Activated CD4-positive, alpha-beta T cell treated with anti-CD3 and anti-CD28 coated beads, Interleukin-2, amount 10 ng/mL, durations not matched to agents 7 days and 5 days (primary cell): ENCODE measurements at regions not wholly inside any gene's neighbourhood (a gene's known extent, or its start where the extent isn't known, plus 50 kb on each side); places are given as distances from the start of the nearest gene placed in this dataset.
"Not testable (repeated sequence)": the region's sequence is repeated elsewhere in the genome, so short reads cannot be mapped to it uniquely, and the experiment has no call there.

Source experiments
- CTCF ChIA-PET: fragments of 350-600 bp; sonication (Branson Sonifier 250); formaldehyde crosslinking; loops from one replicate; lab custom pipeline; 2021; ENCODE audit warnings: antibody characterized with exemption; lab: Charles Lee
- POLR2A ChIA-PET: fragments of 350-600 bp; sonication (Branson Sonifier 250); formaldehyde crosslinking; loops from one replicate; lab custom pipeline; 2021; ENCODE audit warnings: antibody characterized with exemption; lab: Charles Lee
- DNase-seq: peaks from one replicate; pipeline ENCODE4 v3.0.0-alpha.2; 2020
- H3K27ac Mint-ChIP-seq: one replicate; pipeline ENCODE4 v1.8.0; 2021; ENCODE audit warnings: mild to moderate bottlenecking, moderate library complexity, mixed read lengths
- H3K27me3 Mint-ChIP-seq: one replicate; pipeline ENCODE4 v1.8.0; 2021; ENCODE audit warnings: mixed read lengths
- H3K36me3 Mint-ChIP-seq: one replicate; pipeline ENCODE4 v1.8.0; 2021; ENCODE audit warnings: low read depth, mixed read lengths
- H3K4me1 Mint-ChIP-seq: one replicate; pipeline ENCODE4 v1.8.0; 2021; ENCODE audit warnings: mixed read lengths
- H3K4me3 Mint-ChIP-seq: one replicate; pipeline ENCODE4 v1.8.0; 2021; ENCODE audit warnings: mild to moderate bottlenecking, moderate library complexity, mixed read lengths
- H3K9me3 Mint-ChIP-seq: one replicate; pipeline ENCODE4 v1.8.0; 2021; ENCODE audit warnings: mixed read lengths

DNA sequence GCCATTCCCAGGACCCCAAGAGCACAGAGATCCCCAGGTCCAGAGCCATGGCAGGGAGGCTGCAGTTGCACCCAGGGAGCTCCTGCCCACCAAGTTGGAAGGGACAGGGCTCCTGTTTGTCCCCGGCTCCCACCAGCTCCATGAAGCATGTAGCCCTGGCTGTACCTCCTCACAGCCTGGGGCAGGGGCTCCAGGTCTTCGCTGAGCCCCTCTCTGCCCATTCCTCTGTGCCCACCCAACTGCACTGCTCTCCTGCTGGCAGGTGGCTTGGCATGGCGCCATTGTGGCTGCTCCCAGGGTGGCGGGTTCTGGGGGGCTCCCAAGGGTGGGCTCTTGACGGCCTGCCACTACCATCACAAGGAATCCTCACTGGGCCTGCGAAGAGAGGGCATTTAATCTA, 197.5 kb upstream of the DAB2 start:
- ChIA-PET POLR2A (no interaction called here), CTCF (no interaction called here)
- Mint-ChIP-seq H3K4me1 (no peaks in the 10 kb centered on the region), H3K9me3 (no peaks in the 10 kb centered on the region), H3K4me3 (no peak overlapping the region), H3K36me3 (no peaks in the 10 kb centered on the region), H3K27ac (no peak overlapping the region), H3K27me3 (peaks cover 6% of the 10 kb centered on the region)
- no peak for DNase-seq

DNA sequence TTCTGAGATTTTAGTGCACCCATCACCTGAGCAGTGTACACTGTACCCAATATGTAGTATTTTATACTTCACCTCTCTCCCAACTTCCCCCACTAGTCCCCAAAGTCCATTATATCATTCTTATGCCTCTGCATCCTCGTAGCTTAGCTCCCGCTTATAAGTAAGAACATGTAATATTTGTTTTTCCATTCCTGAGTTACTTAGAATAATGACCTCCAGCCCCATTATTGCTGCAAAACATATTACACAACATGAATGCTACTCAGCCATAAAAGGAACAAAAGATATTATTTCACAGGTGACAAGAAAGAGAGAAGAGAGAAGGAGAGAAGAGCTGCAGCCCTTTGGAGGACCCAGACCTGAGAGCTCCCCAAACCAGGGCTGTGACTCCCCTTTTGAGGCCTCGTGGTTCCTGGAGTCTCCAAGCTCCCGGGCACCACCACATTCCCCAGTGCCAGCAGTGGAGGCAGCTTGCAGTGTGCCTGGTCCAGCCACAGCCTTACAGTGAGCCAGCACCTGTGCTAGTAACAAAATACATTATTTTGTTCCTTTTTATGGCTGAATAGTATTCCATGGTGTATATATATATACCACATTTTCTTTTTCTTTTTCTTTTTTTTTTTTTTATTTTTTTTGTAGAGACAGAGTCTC, 194.5 kb upstream of the DAB2 start:
- Mint-ChIP-seq H3K36me3 (no peaks in the 10 kb centered on the region), H3K4me1 (no peaks in the 10 kb centered on the region), H3K4me3 (no peak overlapping the region), H3K27me3 (peaks cover 8% of the 10 kb centered on the region), H3K9me3 (no peaks in the 10 kb centered on the region), H3K27ac (no peak overlapping the region)
- ChIA-PET POLR2A (no interaction called here), CTCF (interaction anchor here (0.9 kb wide), 1 partner anchor 9 kb away, joined by 3 read pairs; no protein-coding TSS in a partner anchor)
- DNase-seq: no peak

DNA sequence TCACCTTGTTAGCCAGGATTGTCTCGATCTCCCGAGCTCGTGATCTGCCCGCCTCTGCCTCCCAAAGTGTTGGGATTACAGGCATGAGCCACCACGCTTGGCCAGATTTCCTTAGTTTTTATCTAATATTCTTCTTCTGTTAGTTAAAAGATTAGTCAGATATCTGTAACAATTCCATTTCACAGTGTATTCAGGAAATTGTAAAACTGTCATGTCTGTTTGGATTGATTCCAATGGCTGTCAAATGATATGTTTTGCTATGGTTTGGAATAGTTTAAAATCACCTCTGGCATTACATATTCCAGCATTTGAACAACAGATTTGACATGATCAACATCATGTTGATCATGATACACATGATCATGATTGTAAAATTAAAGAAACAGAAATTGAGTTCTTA, 193.6 kb upstream of the DAB2 start:
- no peak for DNase-seq
- Mint-ChIP-seq H3K27ac (no peak overlapping the region), H3K4me3 (no peak overlapping the region), H3K4me1 (no peaks in the 10 kb centered on the region), H3K9me3 (no peaks in the 10 kb centered on the region), H3K36me3 (no peaks in the 10 kb centered on the region), H3K27me3 (peaks cover 7% of the 10 kb centered on the region)
- POLR2A ChIA-PET: no interaction called here
- CTCF ChIA-PET: no interaction called here

DNA sequence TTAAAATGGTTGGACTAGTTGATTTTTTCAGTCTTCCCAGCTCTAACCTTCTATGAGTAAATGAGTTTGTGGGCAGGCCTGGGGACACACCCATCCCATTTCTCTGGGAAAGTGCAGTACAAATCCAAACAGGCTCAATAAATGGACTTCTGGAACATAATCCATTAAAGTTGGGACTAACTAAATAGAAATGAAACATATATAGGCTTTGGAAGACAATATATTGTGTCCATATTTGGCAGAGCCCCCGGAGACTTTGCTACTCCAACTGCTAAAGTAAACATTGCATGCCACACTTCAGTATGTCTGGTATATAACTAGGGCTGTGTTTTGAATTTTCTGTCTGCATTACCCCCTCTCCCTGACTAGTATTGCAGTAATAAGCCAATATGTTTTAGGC, 191.4 kb upstream of the DAB2 start:
- POLR2A ChIA-PET: no interaction called here
- H3K4me1 Mint-ChIP-seq: no peaks in the 10 kb centered on the region
- H3K27ac Mint-ChIP-seq: no peak overlapping the region
- H3K4me3 Mint-ChIP-seq: no peak overlapping the region
- CTCF ChIA-PET: no interaction called here
- no peaks in the 10 kb centered on the region for H3K36me3 Mint-ChIP-seq
- no peak for DNase-seq
- H3K27me3 Mint-ChIP-seq: peaks cover 5% of the 10 kb centered on the region
- H3K9me3 Mint-ChIP-seq: no peaks in the 10 kb centered on the region

DNA sequence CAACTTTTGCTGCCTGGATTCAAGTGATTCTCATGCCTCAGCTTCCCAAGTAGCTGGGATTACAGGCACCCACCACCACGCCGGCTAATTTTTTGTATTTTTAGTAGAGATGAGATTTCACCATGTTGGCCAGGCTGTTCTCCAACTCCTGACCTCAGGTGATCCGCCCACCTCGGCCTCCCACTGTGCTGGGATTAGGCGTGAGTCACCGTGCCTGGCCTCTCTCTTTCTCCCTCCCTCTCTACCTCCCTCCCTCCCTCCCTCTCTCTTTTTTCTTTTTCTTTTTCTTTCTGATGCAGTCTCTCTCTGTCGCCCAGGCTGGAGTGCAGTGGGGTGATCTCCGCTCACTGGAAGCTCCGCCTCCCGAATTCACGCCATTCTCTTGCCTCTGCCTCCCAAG, 186.3 kb upstream of the DAB2 start:
- POLR2A ChIA-PET: not testable (repeated sequence)

DNA sequence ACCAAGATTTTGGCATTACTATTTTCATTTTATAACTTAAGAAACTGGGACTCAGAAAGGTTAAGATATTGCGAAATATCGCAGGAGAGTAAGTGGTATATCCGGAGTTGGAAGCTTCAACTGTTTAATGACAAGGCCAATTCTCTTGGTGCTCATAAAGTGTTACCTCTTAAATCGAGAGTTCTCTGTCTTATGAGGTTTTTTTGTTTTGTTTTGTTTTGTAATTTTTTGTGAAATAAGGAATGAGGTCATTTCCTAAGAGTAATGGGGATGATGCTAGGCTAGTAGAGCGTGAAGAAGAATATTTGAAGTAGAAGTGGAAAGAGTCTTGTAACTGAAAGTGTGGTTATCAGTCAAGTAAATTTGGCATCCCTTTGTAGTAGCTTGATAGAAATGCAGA, 183.2 kb upstream of the DAB2 start:
- no peak overlapping the region for H3K27ac Mint-ChIP-seq
- ChIA-PET CTCF (interaction anchor here (0.6 kb wide), 1 partner anchor 18 kb away, joined by 3 read pairs; no protein-coding TSS in a partner anchor), POLR2A (no interaction called here)
- no peaks in the 10 kb centered on the region for H3K36me3 Mint-ChIP-seq
- DNase-seq: no peak
- H3K9me3 Mint-ChIP-seq: no peaks in the 10 kb centered on the region
- no peak overlapping the region for H3K4me3 Mint-ChIP-seq
- H3K4me1 Mint-ChIP-seq: no peaks in the 10 kb centered on the region
- H3K27me3 Mint-ChIP-seq: peaks cover 9% of the 10 kb centered on the region

More for the DNA sequence above, 186.3 kb upstream of the DAB2 start:
- H3K4me3 Mint-ChIP-seq, CTCF ChIA-PET, H3K9me3 Mint-ChIP-seq, H3K36me3 Mint-ChIP-seq, H3K4me1 Mint-ChIP-seq, DNase-seq, H3K27ac Mint-ChIP-seq: not testable (repeated sequence)
- H3K27me3 Mint-ChIP-seq: peaks cover 10% of the 10 kb centered on the region

DNA sequence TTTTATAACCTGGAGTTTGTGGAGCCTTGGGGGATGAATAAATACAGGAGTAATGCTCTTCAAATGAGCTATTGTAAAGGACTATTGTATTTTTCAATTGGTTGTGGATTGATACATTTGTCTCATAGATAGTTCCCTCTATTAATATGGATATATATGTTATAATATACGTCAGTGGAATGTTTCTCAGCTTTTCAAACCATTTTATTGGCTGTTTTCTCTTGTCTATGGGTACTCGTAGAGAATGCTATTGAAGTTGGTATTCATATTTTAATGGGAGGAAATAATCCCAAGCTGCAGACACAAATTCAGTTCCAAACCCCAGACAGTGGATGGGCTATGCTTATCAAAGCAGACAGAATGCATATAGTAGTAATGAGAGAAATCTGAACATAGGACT, 181.8 kb upstream of the DAB2 start:
- Mint-ChIP-seq H3K36me3 (no peaks in the 10 kb centered on the region), H3K27me3 (peaks cover 9% of the 10 kb centered on the region), H3K4me3 (no peak overlapping the region), H3K4me1 (no peaks in the 10 kb centered on the region), H3K9me3 (no peaks in the 10 kb centered on the region), H3K27ac (no peak overlapping the region)
- POLR2A ChIA-PET: no interaction called here
- CTCF ChIA-PET: no interaction called here
- DNase-seq: no peak

DNA sequence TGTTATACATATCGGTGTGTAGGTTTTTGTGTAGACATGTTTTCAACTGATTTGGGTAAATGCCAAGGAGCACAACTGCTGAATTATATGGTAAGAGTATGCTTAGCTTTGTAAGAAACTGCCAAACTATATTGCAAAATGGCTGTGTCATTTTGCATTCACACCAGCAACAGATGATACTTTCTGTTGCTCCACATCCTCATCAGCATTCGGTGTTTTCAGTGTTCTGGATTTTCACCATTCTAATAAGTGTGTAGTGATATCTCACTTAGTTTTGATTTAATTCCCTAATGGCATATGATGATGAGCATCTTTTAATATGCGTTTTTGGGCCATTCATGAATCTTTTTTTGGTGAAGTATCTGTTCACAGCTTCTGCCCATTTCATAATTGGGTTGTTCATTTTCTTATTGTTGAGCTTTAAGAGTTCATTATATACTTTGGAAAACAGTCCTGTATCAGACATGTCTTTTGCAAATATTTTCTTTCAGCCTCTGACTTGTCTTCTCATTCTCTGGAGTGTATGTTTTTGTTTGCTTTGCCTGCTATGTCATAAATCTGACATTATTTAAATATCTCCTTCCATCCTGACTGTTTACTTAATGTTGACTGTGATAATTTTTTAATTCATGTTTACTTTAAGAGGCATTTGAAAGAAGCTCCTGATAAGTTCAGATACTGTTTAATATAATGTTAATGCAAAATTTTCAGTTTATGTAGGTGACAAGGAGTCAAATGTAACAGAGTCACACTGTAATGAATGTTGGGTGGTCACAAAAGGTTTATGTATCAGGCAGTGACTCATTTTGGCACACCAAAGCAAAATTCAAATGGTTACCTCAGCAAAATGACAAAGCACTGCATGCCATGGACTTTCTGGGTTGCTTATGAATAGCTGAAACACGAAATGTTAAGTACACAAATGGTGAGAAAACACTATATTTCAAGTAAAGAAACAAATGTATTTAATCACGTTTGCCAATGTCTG, 181.1 kb upstream of the DAB2 start:
- no peak overlapping the region for H3K4me3 Mint-ChIP-seq
- no peaks in the 10 kb centered on the region for H3K9me3 Mint-ChIP-seq
- CTCF ChIA-PET: no interaction called here
- POLR2A ChIA-PET: no interaction called here
- H3K36me3 Mint-ChIP-seq: no peaks in the 10 kb centered on the region
- no peak overlapping the region for H3K27ac Mint-ChIP-seq
- no peaks in the 10 kb centered on the region for H3K4me1 Mint-ChIP-seq
- H3K27me3 Mint-ChIP-seq: peaks cover 9% of the 10 kb centered on the region
- no peak for DNase-seq

DNA sequence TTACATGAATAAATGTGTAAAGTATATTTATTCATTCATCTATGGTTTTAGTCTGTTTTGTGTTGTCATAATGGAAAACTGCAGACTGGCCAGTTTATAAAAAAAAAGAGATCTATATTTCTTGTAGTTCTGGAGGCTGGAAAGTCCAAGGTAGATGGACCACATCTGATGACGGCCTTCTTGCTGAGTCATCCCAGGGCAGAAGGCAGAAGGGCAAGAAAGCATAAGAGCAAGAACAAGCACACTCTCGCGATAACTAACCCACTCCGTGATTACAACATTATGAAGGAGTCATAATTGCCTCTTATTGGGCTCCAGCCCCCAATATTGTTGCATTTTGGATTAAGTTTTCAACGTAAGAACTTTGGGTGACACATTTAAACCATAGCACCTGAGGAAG, 180.4 kb upstream of the DAB2 start:
- ChIA-PET POLR2A (no interaction called here), CTCF (no interaction called here)
- Mint-ChIP-seq H3K27ac (no peak overlapping the region), H3K36me3 (no peaks in the 10 kb centered on the region), H3K9me3 (no peaks in the 10 kb centered on the region), H3K4me3 (no peak overlapping the region), H3K4me1 (no peaks in the 10 kb centered on the region), H3K27me3 (peaks cover 9% of the 10 kb centered on the region)
- no peak for DNase-seq

DNA sequence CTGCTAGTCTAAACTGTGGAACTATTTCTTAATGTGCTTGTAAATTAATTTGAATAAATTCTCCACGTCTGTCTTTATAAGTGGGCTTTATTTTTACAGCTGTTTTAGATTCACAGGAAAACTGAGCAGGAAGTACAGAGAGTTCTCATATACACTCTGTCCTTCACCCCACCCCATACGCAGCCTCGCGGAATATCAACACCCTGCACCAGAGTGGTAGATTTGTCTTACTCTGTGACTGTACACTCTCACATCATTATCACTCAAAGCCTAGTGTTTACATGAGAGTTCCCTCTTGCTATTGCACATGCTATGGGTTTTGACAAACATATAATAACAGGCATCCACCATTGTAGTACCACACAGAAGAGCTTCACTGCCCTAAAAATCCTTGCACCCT, 179.7 kb upstream of the DAB2 start:
- no peak overlapping the region for H3K27ac Mint-ChIP-seq
- H3K9me3 Mint-ChIP-seq: no peaks in the 10 kb centered on the region
- ChIA-PET CTCF (no interaction called here), POLR2A (no interaction called here)
- H3K4me1 Mint-ChIP-seq: no peaks in the 10 kb centered on the region
- peaks cover 6% of the 10 kb centered on the region for H3K27me3 Mint-ChIP-seq
- no peaks in the 10 kb centered on the region for H3K36me3 Mint-ChIP-seq
- no peak for DNase-seq
- no peak overlapping the region for H3K4me3 Mint-ChIP-seq

DNA sequence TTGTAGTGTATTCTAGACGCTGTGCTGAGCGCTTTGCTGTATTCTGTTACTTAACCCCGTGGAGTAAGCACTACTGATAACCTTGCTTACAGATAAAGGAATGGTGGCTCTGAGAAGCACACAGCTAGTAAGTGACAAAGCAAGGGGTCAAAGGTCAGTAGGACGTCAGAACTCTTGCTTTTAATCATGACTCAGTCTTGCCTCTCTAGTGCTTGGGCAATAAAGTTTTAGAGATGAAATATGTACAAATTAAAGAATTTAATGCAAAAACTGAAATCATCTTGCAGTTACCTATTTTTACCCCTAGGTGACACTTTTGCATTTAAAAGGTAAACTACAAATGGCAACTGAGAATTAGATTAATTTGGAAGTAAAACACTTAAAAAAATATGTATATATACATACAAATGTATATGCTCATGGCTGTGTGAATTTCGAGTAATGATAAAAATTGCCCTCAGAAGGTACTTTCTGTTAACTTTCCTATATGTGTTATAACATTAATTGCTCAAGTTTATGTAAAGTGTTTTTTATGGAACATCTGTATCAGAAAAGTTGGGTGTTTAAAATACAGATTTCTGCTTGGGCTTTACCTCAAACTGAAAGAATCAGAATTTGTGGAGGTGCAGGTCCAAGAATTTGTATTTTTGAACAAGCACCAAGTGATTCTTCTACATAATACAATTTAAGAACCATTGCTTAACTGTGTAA, 175.1 kb upstream of the DAB2 start:
- Mint-ChIP-seq H3K9me3 (no peaks in the 10 kb centered on the region), H3K27ac (no peak overlapping the region), H3K27me3 (peaks cover 22% of the 10 kb centered on the region), H3K4me1 (no peaks in the 10 kb centered on the region), H3K36me3 (no peaks in the 10 kb centered on the region), H3K4me3 (no peak overlapping the region)
- CTCF ChIA-PET: interaction anchor here (0.6 kb wide), 1 partner anchor 515 kb away, joined by 4 read pairs; no protein-coding TSS in a partner anchor
- DNase-seq: no peak
- POLR2A ChIA-PET: interaction anchor here (0.6 kb wide), 1 partner anchor 1736 kb away, joined by 3 read pairs; no protein-coding TSS in a partner anchor

DNA sequence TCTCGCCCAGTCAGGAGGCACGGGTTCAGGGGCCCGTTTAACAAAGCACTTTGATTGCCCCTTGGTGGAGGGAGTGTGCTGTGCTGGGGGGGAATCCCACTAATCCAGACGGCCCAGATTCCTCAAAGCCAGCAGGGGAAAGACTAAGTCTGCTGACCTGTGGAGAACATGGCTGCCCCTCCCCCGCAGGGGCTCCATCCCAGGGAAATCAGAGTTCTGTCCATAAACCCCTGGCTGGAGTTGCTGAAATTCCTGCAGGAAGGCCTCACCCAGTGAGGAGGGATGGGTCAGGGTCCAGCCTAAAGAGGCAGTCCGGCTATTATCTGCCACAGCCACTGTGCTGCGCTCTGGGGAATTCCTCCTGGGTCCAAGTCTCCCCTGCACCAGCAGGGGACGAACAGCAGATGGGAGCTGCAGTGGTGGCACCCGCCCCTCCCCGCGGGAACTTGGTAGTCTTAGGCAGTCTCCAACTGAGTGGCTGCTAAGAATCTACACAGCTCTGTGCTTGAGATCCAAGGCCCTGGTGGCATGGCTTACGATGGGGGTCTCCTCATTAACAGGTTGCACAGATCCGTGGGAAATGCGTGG, 174.0 kb upstream of the DAB2 start:
- H3K9me3 Mint-ChIP-seq: no peaks in the 10 kb centered on the region
- CTCF ChIA-PET: interaction anchor here (0.9 kb wide), 1 partner anchor 22 kb away, joined by 3 read pairs; no protein-coding TSS in a partner anchor
- peaks cover 22% of the 10 kb centered on the region for H3K27me3 Mint-ChIP-seq
- no peak overlapping the region for H3K4me3 Mint-ChIP-seq
- no peak for DNase-seq
- H3K4me1 Mint-ChIP-seq: no peaks in the 10 kb centered on the region
- no peaks in the 10 kb centered on the region for H3K36me3 Mint-ChIP-seq
- POLR2A ChIA-PET: interaction anchor here (0.6 kb wide), 1 partner anchor 1735 kb away, joined by 3 read pairs; no protein-coding TSS in a partner anchor
- no peak overlapping the region for H3K27ac Mint-ChIP-seq
